ENCODE measurements at regions not wholly inside any gene's neighbourhood (a gene's known extent, or its start where the extent isn't known, plus 50 kb on each side); places are given as distances from the start of the nearest gene placed in this dataset.

- no peaks in the 10 kb centered on the region for H3K9me3 Mint-ChIP-seq
- DNase-seq (no peak), ATAC-seq (no peak)
- no peaks in the 10 kb centered on the region for H3K4me1 Mint-ChIP-seq (ENCODE audit: low read depth)
- H3K36me3 Mint-ChIP-seq (ENCODE audit: insufficient read depth), result no peaks in the 10 kb centered on the region
- H3K4me3 Mint-ChIP-seq, result no peak overlapping the region
- H3K27me3 Mint-ChIP-seq (ENCODE audit: low read depth), result peaks cover 1% of the 10 kb centered on the region
These were observed 306.6 kb upstream of the KIF2A start for GRCh38 chr5:61999371-61999770.

DNA sequence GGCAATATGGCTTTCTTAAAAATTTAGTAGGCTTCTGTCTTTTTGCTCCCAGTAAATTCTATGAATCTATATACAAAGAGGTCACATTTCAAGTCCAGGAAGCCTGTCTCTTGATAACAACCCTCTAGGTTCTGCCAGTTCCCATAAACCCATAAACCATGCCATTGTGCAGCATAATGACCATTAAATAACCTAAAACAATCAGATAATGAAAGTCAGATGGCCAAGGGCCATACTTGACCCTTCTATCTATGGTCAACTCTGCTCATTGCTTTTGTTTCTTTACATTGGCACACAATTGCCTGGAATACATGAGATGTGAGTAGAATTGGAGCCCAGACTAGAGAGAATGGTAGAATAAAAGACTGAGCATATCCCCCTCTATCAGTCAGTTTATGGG lies 305.4 kb upstream of the KIF2A start:
- H3K4me3 Mint-ChIP-seq, result no peak overlapping the region
- DNase-seq, result no peak
- no peaks in the 10 kb centered on the region for H3K4me1 Mint-ChIP-seq (ENCODE audit: low read depth)
- H3K9me3 Mint-ChIP-seq, result no peaks in the 10 kb centered on the region
- no peak for ATAC-seq
- no peaks in the 10 kb centered on the region for H3K36me3 Mint-ChIP-seq (ENCODE audit: insufficient read depth)
- H3K27me3 Mint-ChIP-seq (ENCODE audit: low read depth), result peaks cover 1% of the 10 kb centered on the region

GRCh38 chr5:62001640-62002039 lies 304.4 kb upstream of the KIF2A start:
- DNase-seq (no peak), ATAC-seq (no peak)
- no peaks in the 10 kb centered on the region for H3K36me3 Mint-ChIP-seq (ENCODE audit: insufficient read depth)
- H3K27me3 Mint-ChIP-seq (ENCODE audit: low read depth), result no peaks in the 10 kb centered on the region
- no peak overlapping the region for H3K4me3 Mint-ChIP-seq
- no peaks in the 10 kb centered on the region for H3K4me1 Mint-ChIP-seq (ENCODE audit: low read depth)
- no peaks in the 10 kb centered on the region for H3K9me3 Mint-ChIP-seq

DNA sequence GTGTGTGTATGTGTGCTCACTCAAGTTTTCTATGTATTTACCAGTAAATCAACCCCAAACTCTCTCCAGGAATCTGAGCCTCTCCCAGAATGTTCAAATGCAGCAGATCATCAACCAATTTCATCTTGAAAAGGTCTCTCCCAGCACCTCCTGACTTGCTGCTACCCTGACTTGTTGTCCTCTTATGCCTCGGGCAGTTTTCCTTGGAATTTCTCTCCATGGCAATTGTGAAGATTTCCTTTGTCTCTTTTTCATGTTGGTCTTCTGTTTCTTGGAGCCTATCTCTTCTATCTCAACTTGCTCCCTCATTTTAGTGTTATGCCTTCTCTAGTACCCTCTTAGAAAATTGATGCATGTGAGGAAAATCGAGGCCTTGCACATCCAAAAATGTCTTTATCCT lies 303.6 kb upstream of the KIF2A start:
- DNase-seq, result no peak
- H3K36me3 Mint-ChIP-seq (ENCODE audit: insufficient read depth), result no peaks in the 10 kb centered on the region
- H3K4me3 Mint-ChIP-seq, result no peak overlapping the region

GRCh38 chr5:62005551-62005950 lies 300.5 kb upstream of the KIF2A start:
- ATAC-seq (no peak), DNase-seq (no peak)
- no peaks in the 10 kb centered on the region for H3K4me1 Mint-ChIP-seq (ENCODE audit: low read depth)
- H3K4me3 Mint-ChIP-seq, result no peak overlapping the region
- no peaks in the 10 kb centered on the region for H3K36me3 Mint-ChIP-seq (ENCODE audit: insufficient read depth)
- peaks cover 3% of the 10 kb centered on the region for H3K9me3 Mint-ChIP-seq
- no peaks in the 10 kb centered on the region for H3K27me3 Mint-ChIP-seq (ENCODE audit: low read depth)

More for the DNA sequence above, 303.6 kb upstream of the KIF2A start:
- H3K4me1 Mint-ChIP-seq (ENCODE audit: low read depth), result no peaks in the 10 kb centered on the region
- H3K27me3 Mint-ChIP-seq (ENCODE audit: low read depth), result no peaks in the 10 kb centered on the region
- no peak for ATAC-seq
- no peaks in the 10 kb centered on the region for H3K9me3 Mint-ChIP-seq

- DNase-seq (no peak), ATAC-seq (no peak)
- H3K27me3 Mint-ChIP-seq (ENCODE audit: low read depth), result no peaks in the 10 kb centered on the region
- no peaks in the 10 kb centered on the region for H3K36me3 Mint-ChIP-seq (ENCODE audit: insufficient read depth)
- H3K4me3 Mint-ChIP-seq, result no peak overlapping the region
- H3K9me3 Mint-ChIP-seq, result peaks cover 3% of the 10 kb centered on the region
- no peaks in the 10 kb centered on the region for H3K4me1 Mint-ChIP-seq (ENCODE audit: low read depth)
These were observed 298.5 kb upstream of the KIF2A start for GRCh38 chr5:62007457-62007856.

DNA sequence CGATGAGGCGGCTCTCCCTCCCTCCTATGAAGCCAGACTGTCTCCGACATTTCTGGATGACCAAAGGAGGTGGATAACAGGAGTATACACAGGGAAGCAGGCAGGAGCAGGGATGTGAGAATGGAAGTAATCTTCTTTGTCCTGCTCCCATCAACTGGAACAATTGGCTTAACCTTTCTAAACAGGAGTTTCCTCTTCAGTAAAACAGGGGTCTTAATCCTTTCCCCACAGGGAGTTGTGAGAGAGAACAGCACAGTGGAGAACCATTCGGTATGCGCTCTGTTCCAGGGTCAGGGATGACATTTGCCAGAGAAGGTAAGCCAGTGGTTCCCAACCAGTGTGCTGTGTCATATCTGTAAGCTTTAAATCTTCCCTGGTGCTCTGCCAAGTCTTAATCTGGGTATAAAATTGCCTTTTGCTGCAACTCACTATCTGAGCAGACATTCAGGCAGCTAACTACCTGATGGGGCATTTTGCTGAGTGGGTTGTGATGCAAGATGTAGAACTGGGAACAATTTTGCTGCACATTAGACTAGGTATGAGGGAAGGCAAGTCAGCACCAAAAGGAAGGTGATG lies 294.8 kb upstream of the KIF2A start:
- no peak for DNase-seq

DNA sequence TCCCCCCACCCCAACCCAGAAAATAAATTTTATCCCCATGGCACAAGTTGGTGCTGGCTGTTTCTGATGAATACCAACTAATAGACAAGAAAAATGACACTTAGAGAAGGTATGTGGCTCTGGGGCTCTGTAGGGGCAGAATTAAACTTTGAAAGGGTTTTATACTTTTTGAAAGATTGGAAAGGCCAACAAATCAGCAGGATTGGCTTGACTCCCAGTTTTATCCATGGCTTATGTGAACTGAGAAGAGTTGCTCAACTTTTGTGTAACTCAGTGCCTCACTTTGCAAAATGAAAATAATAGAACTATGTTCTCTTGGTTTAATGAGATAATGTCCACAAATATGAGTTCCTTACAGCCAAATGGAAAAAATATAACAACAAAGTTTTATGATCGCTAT lies 288.9 kb upstream of the KIF2A start:
- no peak for DNase-seq
- peaks cover 3% of the 10 kb centered on the region for H3K9me3 Mint-ChIP-seq
- H3K4me3 Mint-ChIP-seq, result no peak overlapping the region
- H3K4me1 Mint-ChIP-seq (ENCODE audit: low read depth), result no peaks in the 10 kb centered on the region
- no peak for ATAC-seq
- H3K27me3 Mint-ChIP-seq (ENCODE audit: low read depth), result no peaks in the 10 kb centered on the region
- H3K36me3 Mint-ChIP-seq (ENCODE audit: insufficient read depth), result no peaks in the 10 kb centered on the region

More for the DNA sequence above, 294.8 kb upstream of the KIF2A start:
- no peak for ATAC-seq
- peaks cover 3% of the 10 kb centered on the region for H3K9me3 Mint-ChIP-seq
- H3K36me3 Mint-ChIP-seq (ENCODE audit: insufficient read depth), result no peaks in the 10 kb centered on the region
- no peaks in the 10 kb centered on the region for H3K27me3 Mint-ChIP-seq (ENCODE audit: low read depth)
- no peaks in the 10 kb centered on the region for H3K4me1 Mint-ChIP-seq (ENCODE audit: low read depth)
- no peak overlapping the region for H3K4me3 Mint-ChIP-seq

GRCh38 chr5:62029303-62029702 lies 276.7 kb upstream of the KIF2A start:
- H3K4me3 Mint-ChIP-seq, result no peak overlapping the region
- H3K27me3 Mint-ChIP-seq (ENCODE audit: low read depth), result no peaks in the 10 kb centered on the region
- H3K9me3 Mint-ChIP-seq, result peaks cover 8% of the 10 kb centered on the region
- ATAC-seq, result no peak
- no peaks in the 10 kb centered on the region for H3K36me3 Mint-ChIP-seq (ENCODE audit: insufficient read depth)
- DNase-seq, result no peak
- no peaks in the 10 kb centered on the region for H3K4me1 Mint-ChIP-seq (ENCODE audit: low read depth)

DNA sequence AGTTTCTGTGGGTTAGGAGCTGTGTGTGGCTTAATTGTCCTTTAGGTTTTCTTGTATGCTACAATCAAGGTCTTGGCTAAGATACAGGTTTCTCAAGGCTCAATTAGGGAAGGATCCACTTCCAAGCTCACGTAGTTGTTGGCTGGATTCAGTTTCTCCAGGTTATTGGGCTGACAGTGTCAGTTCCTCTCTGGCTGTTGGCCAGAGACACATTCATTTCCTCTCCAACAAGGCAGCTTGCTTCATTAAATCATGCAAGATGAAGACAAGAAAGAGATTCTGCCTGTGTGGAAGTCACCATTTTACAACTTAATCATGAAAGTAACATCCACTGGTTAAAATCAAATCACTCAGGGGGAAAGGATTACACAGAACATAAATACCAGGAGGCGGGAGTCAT lies 275.7 kb upstream of the KIF2A start:
- Mint-ChIP-seq H3K4me3 (no peak overlapping the region), H3K4me1 (ENCODE audit: low read depth) (no peaks in the 10 kb centered on the region), H3K36me3 (ENCODE audit: insufficient read depth) (no peaks in the 10 kb centered on the region), H3K27me3 (ENCODE audit: low read depth) (no peaks in the 10 kb centered on the region), H3K9me3 (peaks cover 7% of the 10 kb centered on the region)
- ATAC-seq (no peak), DNase-seq (no peak)

- H3K4me1 Mint-ChIP-seq (ENCODE audit: low read depth), result no peaks in the 10 kb centered on the region
- no peak overlapping the region for H3K4me3 Mint-ChIP-seq
- H3K27me3 Mint-ChIP-seq (ENCODE audit: low read depth), result no peaks in the 10 kb centered on the region
- H3K36me3 Mint-ChIP-seq (ENCODE audit: insufficient read depth), result peaks cover 1% of the 10 kb centered on the region
- ATAC-seq (no peak), DNase-seq (no peak)
- peaks cover 5% of the 10 kb centered on the region for H3K9me3 Mint-ChIP-seq
These were observed 268.0 kb upstream of the KIF2A start for GRCh38 chr5:62038024-62038423.

DNA sequence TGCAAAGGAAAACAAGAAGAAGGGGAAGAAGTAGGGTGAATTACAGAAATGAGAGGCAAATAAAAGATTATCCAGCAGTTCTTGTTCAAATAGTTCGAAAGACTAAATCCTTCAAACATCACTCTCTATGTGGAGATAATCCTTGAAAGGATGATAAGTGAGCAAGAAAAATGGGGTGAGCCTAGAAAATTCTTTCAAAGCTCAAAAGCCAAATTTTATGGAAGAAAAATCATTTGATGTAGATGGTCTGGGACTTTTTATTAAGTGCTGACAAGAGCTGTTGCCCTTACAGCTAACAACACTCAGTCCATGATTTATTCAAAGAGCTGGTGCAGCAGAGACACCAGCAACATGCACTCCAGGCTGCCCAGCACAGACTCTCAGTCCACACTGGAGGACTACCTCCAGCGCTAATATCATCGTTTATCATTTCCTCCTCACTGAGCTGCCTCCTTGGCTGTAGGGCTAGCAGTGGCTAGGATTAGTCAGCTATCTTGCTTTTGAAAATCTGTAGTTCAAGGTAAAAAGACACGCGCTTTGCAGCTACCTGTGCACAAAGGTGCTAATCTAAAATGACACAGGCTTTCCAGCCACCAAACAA lies 264.8 kb upstream of the KIF2A start:
- Mint-ChIP-seq H3K27me3 (ENCODE audit: low read depth) (no peaks in the 10 kb centered on the region), H3K9me3 (peaks cover 5% of the 10 kb centered on the region), H3K36me3 (ENCODE audit: insufficient read depth) (peaks cover under 1% of the 10 kb centered on the region), H3K4me1 (ENCODE audit: low read depth) (no peaks in the 10 kb centered on the region), H3K4me3 (no peak overlapping the region)
- ATAC-seq (no peak), DNase-seq (no peak)

- H3K36me3 Mint-ChIP-seq (ENCODE audit: insufficient read depth), result no peaks in the 10 kb centered on the region
- peaks cover 4% of the 10 kb centered on the region for H3K9me3 Mint-ChIP-seq
- no peak overlapping the region for H3K4me3 Mint-ChIP-seq
- no peaks in the 10 kb centered on the region for H3K4me1 Mint-ChIP-seq (ENCODE audit: low read depth)
- no peak for DNase-seq
- H3K27me3 Mint-ChIP-seq (ENCODE audit: low read depth), result no peaks in the 10 kb centered on the region
- ATAC-seq, result no peak
These were observed 264.0 kb upstream of the KIF2A start for GRCh38 chr5:62042007-62042406.

DNA sequence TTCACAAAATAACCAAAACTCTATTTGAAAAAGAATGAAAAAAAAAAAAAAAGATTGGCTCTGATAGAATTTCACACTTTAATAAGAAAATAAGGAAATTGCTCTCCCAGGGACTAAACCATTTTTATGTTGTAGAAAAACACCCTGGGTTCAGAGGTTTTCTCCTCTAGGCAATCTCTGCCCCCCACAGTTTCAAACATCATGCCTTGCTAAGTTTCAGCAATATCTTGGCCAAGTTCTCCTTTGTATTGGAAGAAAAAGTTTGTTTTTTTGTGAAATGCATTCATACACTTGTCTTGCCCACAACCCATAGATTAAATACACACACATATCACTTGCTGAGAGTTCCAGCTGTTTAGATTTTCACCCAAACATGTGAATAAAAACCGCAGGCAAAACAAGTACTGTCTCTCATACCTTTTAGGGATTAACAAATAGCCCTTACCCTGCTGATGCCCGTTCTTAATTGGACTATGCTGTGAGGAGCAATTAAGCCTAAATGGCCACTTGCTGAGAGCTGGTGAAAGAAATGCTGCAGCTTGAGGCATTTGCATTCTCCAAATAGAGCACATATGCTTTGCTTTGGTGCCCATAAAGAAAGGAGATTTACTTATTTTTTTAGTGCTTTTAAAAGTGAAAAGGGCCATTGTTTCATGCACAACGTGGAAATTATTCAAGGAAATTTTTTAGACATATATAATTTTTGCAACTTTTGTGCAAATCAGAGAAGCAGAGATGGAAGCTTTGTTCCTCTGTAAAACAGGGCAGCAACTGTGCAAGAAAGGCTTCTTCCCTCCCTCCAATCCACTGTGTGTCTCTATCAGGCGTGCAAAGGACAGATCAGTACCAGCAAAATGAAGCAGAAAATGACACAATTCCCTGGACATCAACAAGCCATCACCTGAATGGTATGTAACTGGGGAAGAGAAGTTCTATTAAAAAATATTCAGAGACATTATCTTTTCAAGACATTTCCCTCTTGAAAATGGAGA lies 262.4 kb upstream of the KIF2A start:
- Mint-ChIP-seq H3K27me3 (ENCODE audit: low read depth) (no peaks in the 10 kb centered on the region), H3K4me1 (ENCODE audit: low read depth) (no peaks in the 10 kb centered on the region), H3K9me3 (peaks cover 10% of the 10 kb centered on the region), H3K36me3 (ENCODE audit: insufficient read depth) (no peaks in the 10 kb centered on the region), H3K4me3 (no peak overlapping the region)
- DNase-seq, result no peak
- no peak for ATAC-seq

- Mint-ChIP-seq H3K27me3 (ENCODE audit: low read depth) (no peaks in the 10 kb centered on the region), H3K9me3 (peaks cover 13% of the 10 kb centered on the region), H3K4me1 (ENCODE audit: low read depth) (no peaks in the 10 kb centered on the region), H3K4me3 (no peak overlapping the region), H3K36me3 (ENCODE audit: insufficient read depth) (no peaks in the 10 kb centered on the region)
- ATAC-seq (no peak), DNase-seq (no peak)
These were observed 261.0 kb upstream of the KIF2A start for GRCh38 chr5:62044989-62045388.
